HFF-Myc (cell line): ENCODE measurements at regions not wholly inside any gene's neighbourhood (a gene's known extent, or its start where the extent isn't known, plus 50 kb on each side); places are given as distances from the start of the nearest gene placed in this dataset.

ENCODE experiments used
- DNase-seq: peaks from one replicate; pipeline ENCODE4 v3.0.0-alpha.2; 2011; ENCODE audit warnings: low read depth; ENCODE audit errors: extremely low read depth
- H3K4me3 ChIP-seq: replicated peaks from 2 replicates; pipeline ENCODE4 v1.5.1; 2011; ENCODE audit warnings: low read depth, mild to moderate bottlenecking, control low read depth, low read length
- TF ChIP-seq, protein P1 (sequence below): IDR thresholded peaks from 2 replicates; pipeline ENCODE4 v1.5.1; 2012; ENCODE audit warnings: mild to moderate bottlenecking, low read depth, low read length, control low read depth; ENCODE audit errors: missing control alignments

- H3K4me3 ChIP-seq: no peak overlapping the region
- DNase-seq: no peak
- TF ChIP-seq, protein P1, sequence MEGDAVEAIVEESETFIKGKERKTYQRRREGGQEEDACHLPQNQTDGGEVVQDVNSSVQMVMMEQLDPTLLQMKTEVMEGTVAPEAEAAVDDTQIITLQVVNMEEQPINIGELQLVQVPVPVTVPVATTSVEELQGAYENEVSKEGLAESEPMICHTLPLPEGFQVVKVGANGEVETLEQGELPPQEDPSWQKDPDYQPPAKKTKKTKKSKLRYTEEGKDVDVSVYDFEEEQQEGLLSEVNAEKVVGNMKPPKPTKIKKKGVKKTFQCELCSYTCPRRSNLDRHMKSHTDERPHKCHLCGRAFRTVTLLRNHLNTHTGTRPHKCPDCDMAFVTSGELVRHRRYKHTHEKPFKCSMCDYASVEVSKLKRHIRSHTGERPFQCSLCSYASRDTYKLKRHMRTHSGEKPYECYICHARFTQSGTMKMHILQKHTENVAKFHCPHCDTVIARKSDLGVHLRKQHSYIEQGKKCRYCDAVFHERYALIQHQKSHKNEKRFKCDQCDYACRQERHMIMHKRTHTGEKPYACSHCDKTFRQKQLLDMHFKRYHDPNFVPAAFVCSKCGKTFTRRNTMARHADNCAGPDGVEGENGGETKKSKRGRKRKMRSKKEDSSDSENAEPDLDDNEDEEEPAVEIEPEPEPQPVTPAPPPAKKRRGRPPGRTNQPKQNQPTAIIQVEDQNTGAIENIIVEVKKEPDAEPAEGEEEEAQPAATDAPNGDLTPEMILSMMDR: no peak
Measured at GRCh38 chr6:23688650-23689049, 437.4 kb upstream of the NRSN1 start.

DNA sequence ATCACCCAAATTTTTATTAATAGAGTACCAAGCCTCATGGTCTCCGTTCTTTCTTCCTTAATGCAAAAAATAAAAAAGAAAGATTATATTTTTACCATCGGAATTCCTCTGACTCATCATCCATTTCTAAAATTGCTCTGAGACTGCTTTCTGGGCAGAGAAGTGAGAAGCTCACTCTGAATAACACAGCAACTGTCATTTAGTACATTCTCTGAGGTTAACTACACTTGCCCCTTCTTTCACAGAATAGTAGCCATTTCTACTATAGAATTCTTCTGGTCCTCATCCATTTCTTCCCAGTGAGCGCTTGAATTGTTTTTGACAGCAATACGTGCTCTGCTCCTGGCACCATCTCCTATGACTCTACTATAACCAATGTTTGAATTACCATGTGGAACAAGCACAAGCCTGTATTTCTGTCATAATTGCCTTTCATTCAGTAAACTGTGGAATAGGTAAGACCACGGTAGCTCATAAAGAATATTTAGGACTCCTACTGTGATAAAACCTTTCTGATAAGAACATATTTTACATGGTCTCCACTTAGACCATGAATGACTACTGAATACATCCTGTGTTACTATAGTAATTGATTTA is 435.5 kb upstream of the NRSN1 start:
- no peak overlapping the region for H3K4me3 ChIP-seq
- DNase-seq: no peak
- TF ChIP-seq, protein P1: no peak

DNA sequence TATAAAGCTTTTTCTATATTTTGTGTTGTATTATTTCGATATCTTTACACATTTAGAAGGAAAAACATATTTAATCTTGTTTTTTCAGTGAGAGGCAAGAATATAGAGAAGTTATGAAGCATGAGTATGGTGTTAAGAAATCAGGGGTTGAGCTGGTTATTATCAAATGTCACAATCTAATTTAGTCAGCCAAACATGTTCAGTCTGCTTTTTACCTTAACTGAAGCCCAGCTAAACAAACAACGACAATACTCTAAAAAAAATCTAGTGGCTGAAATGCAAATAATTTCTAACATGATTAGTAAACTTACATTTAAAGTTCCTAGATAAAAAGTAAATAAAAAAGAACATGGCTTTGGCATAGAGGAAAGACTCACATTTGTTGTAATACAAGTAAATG is 433.8 kb upstream of the NRSN1 start:
- no peak for DNase-seq
- TF ChIP-seq, protein P1: no peak
- no peak overlapping the region for H3K4me3 ChIP-seq

GRCh38 chr6:23696992-23697391 is 429.0 kb upstream of the NRSN1 start:
- no peak for DNase-seq
- H3K4me3 ChIP-seq: no peak overlapping the region
- TF ChIP-seq, protein P1: no peak

- no peak for DNase-seq
- H3K4me3 ChIP-seq: no peak overlapping the region
- TF ChIP-seq, protein P1: no peak
Measured at GRCh38 chr6:23704479-23705052, 421.4 kb upstream of the NRSN1 start.

- H3K4me3 ChIP-seq: no peak overlapping the region
Measured at GRCh38 chr6:23705697-23706096, 420.3 kb upstream of the NRSN1 start.

More at GRCh38 chr6:23705697-23706096, 420.3 kb upstream of the NRSN1 start:
- TF ChIP-seq, protein P1: no peak
- no peak for DNase-seq
